SJCRH30 (cell line): ENCODE measurements at regions not wholly inside any gene's neighbourhood (a gene's known extent, or its start where the extent isn't known, plus 50 kb on each side); places are given as distances from the start of the nearest gene placed in this dataset.

ENCODE experiments used
- DNase-seq, 2 experiments: peaks; one replicate each; pipeline ENCODE4 v3.0.0-alpha.2; 2015 to 2020
- H3K27ac ChIP-seq: fragments of 250-450 bp; sonication (Bioruptor Pico); 2 replicates; pipeline ENCODE4 v1.5.1; 2020; ENCODE audit warnings: mild to moderate bottlenecking, moderate library complexity
- H3K27me3 ChIP-seq: fragments of 250-450 bp; sonication (Bioruptor Pico); 2 replicates; pipeline ENCODE4 v1.5.1; 2020; ENCODE audit warnings: mild to moderate bottlenecking, moderate library complexity
- H3K36me3 ChIP-seq: fragments of 250-450 bp; sonication (Bioruptor Pico); 2 replicates; pipeline ENCODE4 v1.5.1; 2020; ENCODE audit warnings: mild to moderate bottlenecking, moderate library complexity
- H3K4me1 ChIP-seq: fragments of 250-450 bp; sonication (Bioruptor Pico); 2 replicates; pipeline ENCODE4 v1.5.1; 2020; ENCODE audit warnings: mild to moderate bottlenecking, moderate library complexity
- H3K4me3 ChIP-seq: fragments of 250-450 bp; sonication (Bioruptor Pico); 2 replicates; pipeline ENCODE4 v1.5.1; 2020; ENCODE audit warnings: mild to moderate bottlenecking, moderate library complexity
- H3K9me3 ChIP-seq: fragments of 250-450 bp; sonication (Bioruptor Pico); replicated peaks from 2 replicates; pipeline ENCODE4 v1.5.1; 2020; ENCODE audit warnings: mild to moderate bottlenecking, moderate library complexity

GRCh38 chr20:62575976-62576722 lies 66.2 kb upstream of the SLCO4A1 start:
- Histone ChIP-seq H3K4me1 (peaks cover 4% of the 10 kb centered on the region), H3K27me3 (peaks cover 17% of the 10 kb centered on the region), H3K27ac (no peak overlapping the region), H3K36me3 (no peaks in the 10 kb centered on the region), H3K9me3 (no peaks in the 10 kb centered on the region), H3K4me3 (no peak overlapping the region)
- no peak for DNase-seq

DNA sequence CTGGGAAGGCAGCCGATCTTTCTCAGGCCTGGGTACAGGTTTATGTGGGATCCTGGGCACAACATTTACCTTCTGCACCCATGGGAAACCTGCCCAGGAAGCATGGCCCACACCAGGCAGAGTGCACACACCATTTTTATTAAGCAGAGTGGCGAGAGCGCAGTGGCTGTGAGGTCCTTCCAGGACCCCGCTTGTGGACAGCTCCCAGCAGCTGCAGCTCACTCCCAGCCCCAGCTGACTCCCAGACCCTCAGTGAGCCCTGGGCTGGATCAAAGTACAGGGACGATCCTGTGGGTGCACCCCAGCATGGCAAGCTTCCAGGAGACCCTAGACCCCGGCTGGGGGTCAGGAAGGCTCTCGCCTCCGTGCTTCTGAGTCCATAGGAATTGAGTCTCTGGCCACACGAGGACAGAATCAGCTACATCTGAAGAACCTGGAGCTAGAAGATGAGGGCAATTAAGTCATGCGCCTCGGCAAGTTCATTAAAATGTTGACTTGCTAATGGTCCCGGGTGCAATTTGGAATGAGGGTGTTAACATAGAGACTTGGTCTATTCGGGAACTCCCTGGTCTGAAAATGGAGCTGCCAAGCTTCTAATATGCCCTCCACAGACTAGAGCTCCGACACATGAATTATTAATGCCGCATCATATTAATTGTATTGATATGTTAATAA lies 65.4 kb upstream of the SLCO4A1 start:
- H3K36me3 ChIP-seq, result no peaks in the 10 kb centered on the region
- H3K27ac ChIP-seq, result no peak overlapping the region
- peak; percentile 73 to 80 for DNase-seq
- peaks cover 21% of the 10 kb centered on the region for H3K27me3 ChIP-seq
- no peaks in the 10 kb centered on the region for H3K9me3 ChIP-seq
- no peak overlapping the region for H3K4me3 ChIP-seq
- no peaks in the 10 kb centered on the region for H3K4me1 ChIP-seq

- H3K36me3 ChIP-seq, result no peaks in the 10 kb centered on the region
- H3K4me3 ChIP-seq, result no peak overlapping the region
- no peaks in the 10 kb centered on the region for H3K9me3 ChIP-seq
- no peaks in the 10 kb centered on the region for H3K4me1 ChIP-seq
- H3K27me3 ChIP-seq, result peaks cover 22% of the 10 kb centered on the region
- no peak overlapping the region for H3K27ac ChIP-seq
- no peak for DNase-seq
These were observed 64.8 kb upstream of the SLCO4A1 start for GRCh38 chr20:62577490-62577836.

GRCh38 chr20:62578294-62578897 lies 63.9 kb upstream of the SLCO4A1 start:
- no peak for DNase-seq
- H3K36me3 ChIP-seq, result no peaks in the 10 kb centered on the region

DNA sequence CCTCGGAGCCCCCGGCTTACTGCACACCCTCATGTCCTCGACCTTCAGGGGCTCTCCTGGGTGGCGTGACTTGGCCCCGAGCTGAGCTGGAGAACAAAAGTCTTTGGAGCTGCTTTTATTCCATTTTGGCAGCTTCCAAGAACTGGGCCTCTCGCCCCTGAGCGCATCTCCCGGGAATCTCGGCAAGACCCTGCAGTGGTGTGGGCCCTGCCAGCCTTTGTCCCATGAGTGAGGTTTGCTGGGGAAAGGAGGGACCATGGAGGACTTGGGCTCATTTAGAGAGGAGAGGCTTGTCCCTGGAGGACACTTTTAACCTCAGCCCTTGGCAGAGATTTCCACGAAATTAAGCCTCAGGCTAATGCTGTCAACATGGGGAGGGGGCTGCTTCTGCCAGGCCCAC lies 62.3 kb upstream of the SLCO4A1 start:
- DNase-seq, result peak in 1 of 2 experiments; percentile 46
- H3K27ac ChIP-seq, result no peak overlapping the region
- no peaks in the 10 kb centered on the region for H3K9me3 ChIP-seq
- H3K36me3 ChIP-seq, result no peaks in the 10 kb centered on the region
- no peaks in the 10 kb centered on the region for H3K4me1 ChIP-seq
- H3K27me3 ChIP-seq, result peaks cover 27% of the 10 kb centered on the region
- H3K4me3 ChIP-seq, result no peak overlapping the region

More at GRCh38 chr20:62578294-62578897, 63.9 kb upstream of the SLCO4A1 start:
- no peaks in the 10 kb centered on the region for H3K9me3 ChIP-seq
- H3K27ac ChIP-seq, result no peak overlapping the region
- no peaks in the 10 kb centered on the region for H3K4me1 ChIP-seq
- peaks cover 27% of the 10 kb centered on the region for H3K27me3 ChIP-seq
- H3K4me3 ChIP-seq, result no peak overlapping the region

DNA sequence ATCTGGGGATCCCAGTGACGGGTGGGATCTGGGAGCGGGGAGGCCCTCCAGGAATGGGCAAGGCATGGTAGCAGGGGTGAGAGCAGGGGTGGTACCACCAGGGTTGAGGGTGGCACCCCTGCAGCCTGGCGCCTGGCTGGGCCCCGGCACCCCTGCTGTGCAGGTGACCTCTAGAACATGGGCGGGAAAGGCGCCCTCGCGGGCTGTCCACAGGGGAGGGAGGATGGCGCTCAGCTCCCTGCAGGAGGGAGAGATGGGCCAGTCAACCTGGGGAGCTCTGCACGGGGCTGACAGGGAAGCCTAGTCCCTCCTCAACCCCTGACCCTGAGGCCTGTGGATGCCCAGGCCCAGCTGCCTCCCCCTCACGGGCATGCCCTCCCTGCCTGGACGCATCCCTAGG lies 61.6 kb upstream of the SLCO4A1 start:
- no peak for DNase-seq
- peaks cover 27% of the 10 kb centered on the region for H3K27me3 ChIP-seq
- H3K4me3 ChIP-seq, result no peak overlapping the region
- no peaks in the 10 kb centered on the region for H3K9me3 ChIP-seq
- no peaks in the 10 kb centered on the region for H3K36me3 ChIP-seq
- no peak overlapping the region for H3K27ac ChIP-seq
- H3K4me1 ChIP-seq, result no peaks in the 10 kb centered on the region

DNA sequence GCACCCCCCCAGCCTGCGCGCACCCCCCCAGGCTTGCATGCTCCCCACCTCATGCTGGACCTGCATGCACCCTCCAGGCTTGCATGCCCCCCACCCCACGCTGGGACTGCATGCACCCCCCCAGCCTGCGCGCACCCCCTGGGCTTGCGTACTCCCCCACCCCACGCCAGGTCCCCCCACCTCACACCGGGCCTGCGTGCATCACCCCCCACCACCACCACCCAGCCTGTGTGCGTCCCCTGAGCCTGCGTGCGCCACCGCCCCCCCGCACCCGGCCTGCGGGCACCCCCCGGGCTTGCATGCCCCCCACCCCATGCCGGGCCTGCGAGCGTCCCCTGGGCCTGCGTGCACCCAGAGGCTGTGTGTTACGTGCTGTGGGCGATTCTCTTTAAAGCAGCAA lies 61.0 kb upstream of the SLCO4A1 start:
- Histone ChIP-seq H3K4me1 (no peaks in the 10 kb centered on the region), H3K9me3 (no peaks in the 10 kb centered on the region), H3K27ac (no peak overlapping the region), H3K4me3 (no peak overlapping the region), H3K36me3 (no peaks in the 10 kb centered on the region), H3K27me3 (peaks cover 29% of the 10 kb centered on the region)
- DNase-seq, result no peak

- Histone ChIP-seq H3K4me3 (no peak overlapping the region), H3K27ac (no peak overlapping the region), H3K36me3 (no peaks in the 10 kb centered on the region), H3K4me1 (no peaks in the 10 kb centered on the region), H3K27me3 (peaks cover 30% of the 10 kb centered on the region), H3K9me3 (no peaks in the 10 kb centered on the region)
- DNase-seq, result no peak
These were observed 60.5 kb upstream of the SLCO4A1 start for GRCh38 chr20:62581806-62582205.

- Histone ChIP-seq H3K36me3 (no peaks in the 10 kb centered on the region), H3K4me3 (no peak overlapping the region), H3K27me3 (peaks cover 45% of the 10 kb centered on the region), H3K27ac (no peak overlapping the region), H3K9me3 (no peaks in the 10 kb centered on the region), H3K4me1 (no peaks in the 10 kb centered on the region)
- DNase-seq, result no peak
These were observed 58.8 kb upstream of the SLCO4A1 start for GRCh38 chr20:62583424-62583920.

- H3K36me3 ChIP-seq, result no peaks in the 10 kb centered on the region
- peaks cover 52% of the 10 kb centered on the region for H3K27me3 ChIP-seq
- DNase-seq, result no peak
- H3K4me3 ChIP-seq, result no peak overlapping the region
- H3K4me1 ChIP-seq, result no peaks in the 10 kb centered on the region
- no peaks in the 10 kb centered on the region for H3K9me3 ChIP-seq
- no peak overlapping the region for H3K27ac ChIP-seq
These were observed 57.4 kb upstream of the SLCO4A1 start for GRCh38 chr20:62584671-62585460.

DNA sequence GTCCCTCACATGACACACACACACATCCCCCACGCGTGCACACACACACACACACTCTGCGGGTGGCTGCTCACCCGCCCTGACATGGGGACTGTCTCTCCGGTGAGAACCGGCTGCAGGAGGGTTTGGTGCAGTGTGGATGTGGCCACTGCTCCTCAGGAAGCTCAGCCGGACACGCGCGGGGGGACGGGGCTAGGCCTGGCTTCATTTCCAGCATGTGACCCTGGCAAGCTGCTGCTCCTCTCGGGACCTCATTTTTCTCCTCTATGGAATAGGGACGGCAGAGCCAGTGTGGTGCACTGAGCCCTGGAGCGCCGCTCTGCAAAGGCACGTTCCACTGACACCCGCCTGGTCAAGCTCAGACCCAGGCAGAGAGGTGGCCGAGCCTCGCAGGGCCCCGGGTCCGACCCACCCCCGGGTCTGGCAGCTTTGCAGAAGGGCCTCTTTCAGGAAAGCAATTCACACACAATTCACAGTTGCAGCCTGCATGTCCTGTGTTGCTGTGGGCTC lies 56.8 kb upstream of the SLCO4A1 start:
- Histone ChIP-seq H3K9me3 (no peaks in the 10 kb centered on the region), H3K36me3 (no peaks in the 10 kb centered on the region), H3K4me1 (no peaks in the 10 kb centered on the region), H3K4me3 (no peak overlapping the region), H3K27me3 (peaks cover 48% of the 10 kb centered on the region), H3K27ac (no peak overlapping the region)
- DNase-seq, result no peak

GRCh38 chr20:62586799-62587198 lies 55.5 kb upstream of the SLCO4A1 start:
- Histone ChIP-seq H3K27ac (no peak overlapping the region), H3K27me3 (peaks cover 42% of the 10 kb centered on the region), H3K36me3 (no peaks in the 10 kb centered on the region), H3K4me1 (no peaks in the 10 kb centered on the region), H3K4me3 (no peak overlapping the region), H3K9me3 (no peaks in the 10 kb centered on the region)
- no peak for DNase-seq

GRCh38 chr20:62587757-62588402 lies 54.4 kb upstream of the SLCO4A1 start:
- no peaks in the 10 kb centered on the region for H3K9me3 ChIP-seq
- no peak overlapping the region for H3K27ac ChIP-seq
- no peak overlapping the region for H3K4me3 ChIP-seq
- H3K36me3 ChIP-seq, result no peaks in the 10 kb centered on the region
- peaks cover 37% of the 10 kb centered on the region for H3K27me3 ChIP-seq
- H3K4me1 ChIP-seq, result no peaks in the 10 kb centered on the region
- peak; percentile 60 to 76 for DNase-seq

DNA sequence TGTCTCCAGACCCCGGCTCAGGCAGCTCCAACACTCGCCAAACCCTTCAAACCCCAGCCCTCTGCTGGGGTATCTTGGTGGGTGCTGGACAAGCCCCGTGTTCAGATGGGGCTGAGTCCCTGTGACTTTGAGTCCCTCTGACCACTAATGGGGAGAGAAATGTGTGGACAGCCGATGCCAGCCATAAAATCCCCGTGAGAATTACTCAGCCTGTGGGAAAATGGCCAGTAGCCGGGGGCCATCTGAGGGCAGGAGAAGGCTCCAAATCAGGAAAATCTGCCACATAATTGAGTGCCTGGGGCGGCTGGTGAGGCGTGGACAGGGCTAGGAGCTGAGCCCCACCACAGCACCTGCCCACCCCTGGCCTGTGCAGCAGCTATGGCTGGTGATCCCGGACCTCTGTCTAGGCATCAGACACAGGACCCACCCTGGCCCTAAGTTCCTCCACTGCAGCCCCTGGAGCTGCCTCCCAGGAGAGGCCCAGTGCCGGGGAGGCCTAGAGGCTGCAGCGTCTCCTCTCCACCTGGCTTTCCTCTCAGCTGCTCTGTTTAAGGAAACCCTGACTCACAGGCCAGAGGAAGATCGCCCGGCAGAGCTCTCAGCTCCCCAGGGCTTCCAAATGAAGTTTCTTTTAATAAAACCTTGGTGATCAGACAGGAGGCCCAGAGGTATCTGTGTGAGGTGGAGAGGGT lies 53.7 kb upstream of the SLCO4A1 start:
- Histone ChIP-seq H3K36me3 (no peaks in the 10 kb centered on the region), H3K9me3 (no peaks in the 10 kb centered on the region), H3K4me3 (no peak overlapping the region), H3K4me1 (no peaks in the 10 kb centered on the region), H3K27me3 (peaks cover 35% of the 10 kb centered on the region), H3K27ac (no peak overlapping the region)
- no peak for DNase-seq
